D721Med (cell line): ENCODE measurements at regions not wholly inside any gene's neighbourhood (a gene's known extent, or its start where the extent isn't known, plus 50 kb on each side); places are given as distances from the start of the nearest gene placed in this dataset.

ENCODE experiments used
- DNase-seq: peaks from one replicate; pipeline ENCODE4 v3.0.0; 2011; ENCODE audit warnings: low spot score; ENCODE audit not compliant: insufficient read length
- FAIRE-seq: peaks from 2 replicates; lab custom pipeline; 2011; peaks lifted over from hg19 to GRCh38; lab: Jason Lieb, UNC
- TF ChIP-seq, protein P1 (sequence below): IDR thresholded peaks from 2 replicates; pipeline ENCODE4 v1.5.1; 2012; ENCODE audit warnings: mild to moderate bottlenecking, control low read depth; ENCODE audit not compliant: insufficient read depth; ENCODE audit errors: missing control alignments

- TF ChIP-seq, protein P1, sequence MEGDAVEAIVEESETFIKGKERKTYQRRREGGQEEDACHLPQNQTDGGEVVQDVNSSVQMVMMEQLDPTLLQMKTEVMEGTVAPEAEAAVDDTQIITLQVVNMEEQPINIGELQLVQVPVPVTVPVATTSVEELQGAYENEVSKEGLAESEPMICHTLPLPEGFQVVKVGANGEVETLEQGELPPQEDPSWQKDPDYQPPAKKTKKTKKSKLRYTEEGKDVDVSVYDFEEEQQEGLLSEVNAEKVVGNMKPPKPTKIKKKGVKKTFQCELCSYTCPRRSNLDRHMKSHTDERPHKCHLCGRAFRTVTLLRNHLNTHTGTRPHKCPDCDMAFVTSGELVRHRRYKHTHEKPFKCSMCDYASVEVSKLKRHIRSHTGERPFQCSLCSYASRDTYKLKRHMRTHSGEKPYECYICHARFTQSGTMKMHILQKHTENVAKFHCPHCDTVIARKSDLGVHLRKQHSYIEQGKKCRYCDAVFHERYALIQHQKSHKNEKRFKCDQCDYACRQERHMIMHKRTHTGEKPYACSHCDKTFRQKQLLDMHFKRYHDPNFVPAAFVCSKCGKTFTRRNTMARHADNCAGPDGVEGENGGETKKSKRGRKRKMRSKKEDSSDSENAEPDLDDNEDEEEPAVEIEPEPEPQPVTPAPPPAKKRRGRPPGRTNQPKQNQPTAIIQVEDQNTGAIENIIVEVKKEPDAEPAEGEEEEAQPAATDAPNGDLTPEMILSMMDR: no peak
- DNase-seq: no peak
- no peak for FAIRE-seq
These were observed 107.4 kb downstream of the TUSC1 start for GRCh38 chr9:25570802-25571201.

- TF ChIP-seq, protein P1: no peak
- DNase-seq: no peak
- no peak for FAIRE-seq
These were observed 116.1 kb downstream of the TUSC1 start for GRCh38 chr9:25562101-25562500.

DNA sequence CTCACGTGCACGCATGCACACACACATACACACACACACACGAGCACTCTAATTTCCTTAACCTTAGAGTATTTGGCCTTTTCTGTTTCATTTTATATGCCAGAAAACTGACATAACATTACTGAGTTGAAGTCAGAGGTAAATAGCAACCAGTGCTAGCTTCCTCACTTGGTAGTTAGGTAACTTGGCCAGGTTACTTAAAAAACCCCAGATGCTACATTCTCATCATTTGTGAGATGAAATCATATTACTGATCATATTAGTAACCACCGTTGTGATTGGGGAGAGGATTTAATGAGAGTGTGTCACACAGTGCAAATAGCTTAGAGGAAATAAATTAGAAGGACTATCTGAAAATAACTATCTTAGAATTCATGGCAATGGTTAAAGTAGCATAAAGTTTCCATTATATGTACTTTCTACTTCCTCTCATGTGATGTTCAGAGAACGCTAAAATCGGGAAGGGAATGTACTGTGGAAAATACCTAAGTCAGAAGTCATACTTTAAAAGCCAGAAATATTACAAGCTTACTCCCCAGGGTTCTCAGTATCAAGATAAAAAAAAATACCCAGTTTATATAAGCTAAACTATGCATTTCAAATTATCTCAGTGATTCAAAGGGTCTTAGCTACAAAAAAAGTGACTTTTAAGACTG lies 120.5 kb downstream of the TUSC1 start:
- TF ChIP-seq, protein P1: no peak
- DNase-seq: no peak
- no peak for FAIRE-seq

DNA sequence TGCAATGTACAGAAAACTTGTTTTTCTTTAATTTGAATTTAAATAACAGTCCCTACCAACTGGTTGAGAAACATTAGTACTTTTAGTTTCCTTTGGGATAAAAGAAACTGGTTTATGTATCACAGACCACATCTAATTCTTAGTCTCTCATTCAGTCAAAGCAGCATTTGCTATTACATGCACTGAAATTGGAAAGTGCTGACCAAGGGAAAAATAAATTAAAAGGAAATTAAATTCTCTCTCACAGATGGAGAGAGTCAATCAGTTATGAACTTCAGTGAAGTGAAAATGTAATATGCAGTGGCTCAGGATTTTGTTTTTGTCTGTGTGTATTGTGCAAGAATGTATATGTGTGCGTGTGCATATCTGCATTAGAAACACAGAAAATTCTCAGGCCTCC lies 121.7 kb downstream of the TUSC1 start:
- FAIRE-seq: no peak
- TF ChIP-seq, protein P1: no peak

DNA sequence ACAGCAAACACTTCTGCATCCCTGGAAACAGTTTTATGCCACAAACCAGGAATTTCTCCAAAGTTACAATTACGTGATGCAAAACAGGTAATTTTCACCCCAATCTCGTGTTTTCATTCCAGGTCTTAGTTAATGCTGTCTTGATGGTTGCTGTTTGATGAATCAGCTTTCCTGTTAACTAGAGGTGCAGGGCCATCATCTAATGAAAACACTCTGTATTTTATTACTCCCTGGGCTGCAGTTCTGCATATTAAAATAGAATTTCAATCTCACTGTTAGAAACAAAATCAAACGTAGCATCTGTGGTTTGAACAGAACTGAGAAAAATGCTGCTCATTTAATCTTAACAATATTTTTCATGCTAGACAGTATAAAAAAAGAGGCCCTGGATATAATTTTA lies 129.4 kb downstream of the TUSC1 start:
- FAIRE-seq (no peak), DNase-seq (no peak)
- TF ChIP-seq, protein P1: no peak

More for the DNA sequence above, 121.7 kb downstream of the TUSC1 start:
- DNase-seq: no peak

DNA sequence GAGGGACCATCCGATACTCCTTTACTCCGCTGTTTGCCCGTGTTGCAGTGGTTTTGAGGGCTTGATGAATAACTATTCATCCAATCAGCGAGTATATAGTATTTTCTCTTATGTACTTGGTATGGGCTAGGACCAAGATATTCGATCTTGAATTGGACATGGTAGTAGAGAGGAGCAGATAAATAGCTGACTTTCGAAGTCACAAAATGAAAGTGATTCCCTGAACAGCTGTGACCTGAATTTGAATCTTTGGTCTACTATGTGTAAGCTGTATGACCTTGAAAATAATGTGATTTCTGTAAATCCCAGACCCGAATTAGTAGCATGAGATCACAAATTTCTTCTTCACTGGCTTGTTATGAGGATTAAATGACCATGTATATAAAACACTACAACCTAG lies 134.4 kb downstream of the TUSC1 start:
- TF ChIP-seq, protein P1: no peak
- DNase-seq: no peak
- no peak for FAIRE-seq

DNA sequence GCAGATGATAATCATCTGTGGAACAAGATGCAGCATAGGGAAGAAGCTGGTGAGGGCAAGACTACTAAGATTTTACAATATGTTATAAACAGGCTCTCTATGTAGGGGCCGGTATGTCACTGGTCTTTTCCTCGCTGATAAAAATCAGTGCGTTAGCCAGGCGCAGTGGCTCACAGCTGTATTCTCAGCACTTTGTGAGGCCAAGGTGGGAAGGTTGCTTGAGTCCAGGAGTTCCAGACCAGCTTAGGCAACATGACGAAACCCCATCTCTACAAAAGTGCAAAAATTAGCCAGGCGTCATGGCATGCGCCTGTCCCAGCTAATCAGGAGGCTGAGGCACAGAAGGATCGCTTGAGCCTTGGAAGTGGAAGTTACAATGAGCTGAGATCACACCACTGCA lies 135.9 kb downstream of the TUSC1 start:
- TF ChIP-seq, protein P1: no peak
- no peak for FAIRE-seq
- DNase-seq: no peak
